Neural progenitor cell (in vitro differentiated cells): ENCODE measurements at regions not wholly inside any gene's neighbourhood (a gene's known extent, or its start where the extent isn't known, plus 50 kb on each side); places are given as distances from the start of the nearest gene placed in this dataset.

Experiments used
- DNase-seq: peaks from one replicate; pipeline ENCODE4 v3.0.0-alpha.2; 2016; ENCODE audit warnings: low spot score
- H2AFZ ChIP-seq: fragments of 200-600 bp; sonication (generic); replicated peaks from 2 replicates; pipeline ENCODE4 v1.6.1; 2016; ENCODE audit warnings: antibody characterized with exemption
- H3F3A ChIP-seq: fragments of 200-600 bp; sonication (generic); 2 replicates; pipeline ENCODE4 v1.6.1; 2016; ENCODE audit warnings: antibody characterized with exemption, low read depth
- H3K27ac ChIP-seq: fragments of 200-600 bp; sonication (generic); 2 replicates; pipeline ENCODE4 v1.5.1; 2016; ENCODE audit warnings: mild to moderate bottlenecking
- H3K27me3 ChIP-seq: fragments of 200-600 bp; sonication (generic); 2 replicates; pipeline ENCODE4 v1.6.1; 2016; ENCODE audit warnings: mild to moderate bottlenecking, moderate library complexity
- H3K36me3 ChIP-seq: fragments of 200-600 bp; sonication (generic); 2 replicates; pipeline ENCODE4 v1.5.1; 2016
- H3K4me1 ChIP-seq: fragments of 200-600 bp; sonication (generic); 2 replicates; pipeline ENCODE4 v1.6.1; 2016; ENCODE audit warnings: mixed run types
- H3K4me2 ChIP-seq: fragments of 200-600 bp; sonication (generic); 2 replicates; pipeline ENCODE4 v1.6.1; 2016
- H3K4me3 ChIP-seq: fragments of 200-600 bp; sonication (generic); 2 replicates; pipeline ENCODE4 v1.5.1; 2016
- H3K79me2 ChIP-seq: fragments of 200-600 bp; sonication (generic); 2 replicates; pipeline ENCODE4 v1.6.1; 2016; ENCODE audit warnings: low read depth
- H3K9ac ChIP-seq: fragments of 200-600 bp; sonication (generic); 2 replicates; pipeline ENCODE4 v1.6.1; 2016
- H3K9me3 ChIP-seq: fragments of 200-600 bp; sonication (generic); 2 replicates; pipeline ENCODE4 v1.5.1; 2016; ENCODE audit warnings: low read depth
- H4K20me1 ChIP-seq: fragments of 200-600 bp; sonication (generic); 2 replicates; pipeline ENCODE4 v1.6.1; 2016; ENCODE audit warnings: low read depth
- H3K27ac Mint-ChIP-seq: 3 replicates; pipeline ENCODE4 v1.8.0; 2021; ENCODE audit warnings: mixed read lengths
- H3K27me3 Mint-ChIP-seq: 2 replicates; pipeline ENCODE4 v1.8.0; 2022; ENCODE audit warnings: low read depth, mild to moderate bottlenecking, inconsistent platforms, moderate library complexity, mixed read lengths; ENCODE audit not compliant: insufficient read depth
- H3K36me3 Mint-ChIP-seq: 3 replicates; pipeline ENCODE4 v1.8.0; 2021; ENCODE audit warnings: mixed read lengths
- H3K4me1 Mint-ChIP-seq: 3 replicates; pipeline ENCODE4 v1.8.0; 2021; ENCODE audit warnings: mixed read lengths
- H3K4me3 Mint-ChIP-seq: 3 replicates; pipeline ENCODE4 v1.8.0; 2021; ENCODE audit warnings: mild to moderate bottlenecking, moderate library complexity, mixed read lengths
- H3K9me3 Mint-ChIP-seq: 3 replicates; pipeline ENCODE4 v1.8.0; 2020; ENCODE audit warnings: mixed read lengths
- EZH2 ChIP-seq: fragments of 200-600 bp; sonication (generic); IDR thresholded peaks from 2 replicates; pipeline ENCODE4 v1.6.1; 2017; ENCODE audit warnings: antibody characterized with exemption, mild to moderate bottlenecking, moderate library complexity
- EZH2phosphoT487 ChIP-seq: fragments of 200-600 bp; sonication (generic); IDR thresholded peaks from 2 replicates; pipeline ENCODE4 v1.6.1; 2017; ENCODE audit warnings: antibody characterized with exemption
- TF ChIP-seq, protein P1 (sequence below): fragments of 200-600 bp; sonication (generic); IDR thresholded peaks from 2 replicates; pipeline ENCODE4 v1.5.1; 2017; ENCODE audit warnings: antibody characterized with exemption, mild to moderate bottlenecking

DNA sequence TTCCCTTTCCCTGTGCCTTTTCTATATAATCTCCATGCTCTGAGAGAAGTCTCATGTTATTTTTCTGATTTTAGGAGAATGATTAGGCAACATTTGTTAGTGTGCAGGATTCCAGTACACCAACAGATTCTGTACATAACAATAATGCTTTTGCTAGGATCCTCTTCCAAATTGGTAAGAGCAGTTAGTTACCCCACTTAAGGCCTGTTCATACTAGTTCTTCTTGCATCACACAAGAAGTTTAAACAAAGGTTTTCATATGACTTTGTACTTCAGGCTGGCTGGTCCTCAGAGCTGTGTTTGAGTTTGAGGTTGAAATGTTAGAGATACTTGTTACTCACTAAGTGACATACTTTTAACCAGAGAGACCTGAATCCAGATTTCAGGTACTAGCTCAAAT, 686.9 kb upstream of the NRXN1 start:
- no peak overlapping the region for H3K27ac ChIP-seq
- Mint-ChIP-seq H3K9me3 (peaks cover 6% of the 10 kb centered on the region), H3K36me3 (no peaks in the 10 kb centered on the region), H3K27ac (no peak overlapping the region), H3K4me3 (no peak overlapping the region), H3K27me3 (no peaks in the 10 kb centered on the region), H3K4me1 (no peaks in the 10 kb centered on the region)
- TF ChIP-seq, protein P1, sequence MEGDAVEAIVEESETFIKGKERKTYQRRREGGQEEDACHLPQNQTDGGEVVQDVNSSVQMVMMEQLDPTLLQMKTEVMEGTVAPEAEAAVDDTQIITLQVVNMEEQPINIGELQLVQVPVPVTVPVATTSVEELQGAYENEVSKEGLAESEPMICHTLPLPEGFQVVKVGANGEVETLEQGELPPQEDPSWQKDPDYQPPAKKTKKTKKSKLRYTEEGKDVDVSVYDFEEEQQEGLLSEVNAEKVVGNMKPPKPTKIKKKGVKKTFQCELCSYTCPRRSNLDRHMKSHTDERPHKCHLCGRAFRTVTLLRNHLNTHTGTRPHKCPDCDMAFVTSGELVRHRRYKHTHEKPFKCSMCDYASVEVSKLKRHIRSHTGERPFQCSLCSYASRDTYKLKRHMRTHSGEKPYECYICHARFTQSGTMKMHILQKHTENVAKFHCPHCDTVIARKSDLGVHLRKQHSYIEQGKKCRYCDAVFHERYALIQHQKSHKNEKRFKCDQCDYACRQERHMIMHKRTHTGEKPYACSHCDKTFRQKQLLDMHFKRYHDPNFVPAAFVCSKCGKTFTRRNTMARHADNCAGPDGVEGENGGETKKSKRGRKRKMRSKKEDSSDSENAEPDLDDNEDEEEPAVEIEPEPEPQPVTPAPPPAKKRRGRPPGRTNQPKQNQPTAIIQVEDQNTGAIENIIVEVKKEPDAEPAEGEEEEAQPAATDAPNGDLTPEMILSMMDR, result no peak
- TF ChIP-seq EZH2 (no peak), EZH2phosphoT487 (no peak)
- no peaks in the 10 kb centered on the region for H3F3A ChIP-seq
- no peaks in the 10 kb centered on the region for H3K79me2 ChIP-seq
- H3K9ac ChIP-seq, result no peak overlapping the region
- H2AFZ ChIP-seq, result no peak overlapping the region
- no peak overlapping the region for H3K4me2 ChIP-seq
- no peak overlapping the region for H3K4me3 ChIP-seq
- H4K20me1 ChIP-seq, result no peaks in the 10 kb centered on the region
- H3K36me3 ChIP-seq, result no peaks in the 10 kb centered on the region
- no peaks in the 10 kb centered on the region for H3K4me1 ChIP-seq
- DNase-seq, result no peak
- H3K9me3 ChIP-seq, result peaks cover under 1% of the 10 kb centered on the region
- no peaks in the 10 kb centered on the region for H3K27me3 ChIP-seq

DNA sequence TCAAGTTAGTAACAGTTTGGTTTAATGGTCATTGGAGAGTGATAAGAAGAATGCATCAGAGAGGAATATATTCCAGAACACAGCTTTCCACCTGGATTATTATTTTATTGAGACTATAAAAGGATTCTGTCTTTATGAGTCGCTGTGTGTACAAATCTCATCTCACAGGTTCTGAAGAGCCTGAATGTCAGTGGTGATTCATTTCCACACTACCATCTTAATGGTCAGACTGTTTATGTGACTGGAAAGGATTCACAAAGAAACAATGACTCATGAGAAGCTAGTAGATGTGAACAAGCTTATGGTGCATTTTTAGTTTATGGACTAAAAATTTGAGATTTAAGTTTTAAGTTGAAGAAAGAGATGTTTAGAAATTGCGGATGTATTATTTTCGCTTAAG, 685.4 kb upstream of the NRXN1 start:
- H3K4me2 ChIP-seq, result no peak overlapping the region
- peaks cover 15% of the 10 kb centered on the region for H3K9me3 Mint-ChIP-seq
- H3K9ac ChIP-seq, result no peak overlapping the region
- TF ChIP-seq, protein P1, result no peak
- TF ChIP-seq EZH2phosphoT487 (no peak), EZH2 (no peak)
- no peaks in the 10 kb centered on the region for H3K36me3 ChIP-seq
- H3K4me1 Mint-ChIP-seq, result no peaks in the 10 kb centered on the region
- no peak overlapping the region for H3K4me3 Mint-ChIP-seq
- H3K9me3 ChIP-seq, result peaks cover 5% of the 10 kb centered on the region
- H2AFZ ChIP-seq, result no peak overlapping the region
- H3K27me3 ChIP-seq, result no peaks in the 10 kb centered on the region
- H3K27me3 Mint-ChIP-seq, result no peaks in the 10 kb centered on the region
- H3K4me1 ChIP-seq, result no peaks in the 10 kb centered on the region
- no peak for DNase-seq
- no peaks in the 10 kb centered on the region for H4K20me1 ChIP-seq
- no peak overlapping the region for H3K27ac Mint-ChIP-seq
- H3F3A ChIP-seq, result no peaks in the 10 kb centered on the region
- H3K79me2 ChIP-seq, result no peaks in the 10 kb centered on the region
- no peaks in the 10 kb centered on the region for H3K36me3 Mint-ChIP-seq
- no peak overlapping the region for H3K27ac ChIP-seq
- no peak overlapping the region for H3K4me3 ChIP-seq

DNA sequence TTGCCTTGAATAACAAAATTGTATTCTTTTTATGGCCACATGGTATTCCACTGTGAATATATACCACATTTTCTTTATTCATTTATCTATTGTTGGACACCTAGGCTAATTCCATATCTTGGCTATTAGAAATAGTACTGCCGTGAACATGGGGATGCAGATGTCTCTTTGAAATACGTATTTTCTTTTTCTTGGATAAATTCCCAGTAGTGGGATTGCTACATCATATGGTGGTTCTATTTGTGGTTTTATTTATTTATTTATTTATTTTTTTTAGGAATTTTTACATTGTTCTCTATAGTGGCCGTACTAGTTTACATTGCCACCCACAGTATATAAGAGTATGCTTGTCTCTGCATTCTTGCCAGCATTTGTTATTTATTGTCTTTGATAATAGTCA, 679.8 kb upstream of the NRXN1 start:
- Mint-ChIP-seq H3K36me3 (no peaks in the 10 kb centered on the region), H3K9me3 (peaks cover 15% of the 10 kb centered on the region), H3K27ac (no peak overlapping the region), H3K4me3 (no peak overlapping the region), H3K4me1 (peaks cover 4% of the 10 kb centered on the region), H3K27me3 (peaks cover 2% of the 10 kb centered on the region)
- no peak for DNase-seq
- Histone ChIP-seq H3K36me3 (no peaks in the 10 kb centered on the region), H3K4me2 (no peak overlapping the region), H3K4me1 (no peaks in the 10 kb centered on the region), H3K27ac (no peak overlapping the region), H3K9me3 (peaks cover 5% of the 10 kb centered on the region), H2AFZ (no peak overlapping the region), H4K20me1 (no peaks in the 10 kb centered on the region), H3K9ac (no peak overlapping the region), H3K79me2 (no peaks in the 10 kb centered on the region), H3F3A (no peaks in the 10 kb centered on the region), H3K4me3 (no peak overlapping the region), H3K27me3 (no peaks in the 10 kb centered on the region)
- TF ChIP-seq, protein P1, result no peak
- TF ChIP-seq EZH2, result no peak
- TF ChIP-seq EZH2phosphoT487, result no peak

DNA sequence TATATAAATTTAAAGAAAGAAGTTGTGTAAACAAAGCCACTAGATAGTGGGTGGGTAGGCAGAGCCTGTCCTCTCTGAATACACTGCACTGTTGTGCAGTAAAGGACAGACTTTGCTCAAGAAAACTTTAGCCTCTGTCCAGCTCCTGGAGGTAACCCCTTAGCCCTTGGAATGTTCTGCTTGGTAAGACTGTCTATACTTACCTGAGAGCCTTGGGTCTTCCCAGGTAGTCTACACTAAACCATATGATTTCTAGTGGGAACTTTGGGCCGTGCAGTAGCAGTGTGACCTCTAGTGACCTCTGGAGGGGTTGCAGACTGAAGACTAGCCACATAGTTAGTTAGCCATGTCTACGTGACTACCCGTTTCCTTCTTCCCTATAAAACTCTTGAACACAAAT, 678.3 kb upstream of the NRXN1 start:
- Mint-ChIP-seq H3K9me3 (peaks cover 15% of the 10 kb centered on the region), H3K36me3 (no peaks in the 10 kb centered on the region), H3K27me3 (peaks cover 2% of the 10 kb centered on the region), H3K27ac (no peak overlapping the region), H3K4me3 (no peak overlapping the region), H3K4me1 (peaks cover 13% of the 10 kb centered on the region)
- Histone ChIP-seq H3K27ac (no peak overlapping the region), H3K27me3 (no peaks in the 10 kb centered on the region), H3K36me3 (no peaks in the 10 kb centered on the region), H3F3A (no peaks in the 10 kb centered on the region), H2AFZ (peak overlapping the region; percentile 66), H4K20me1 (no peaks in the 10 kb centered on the region), H3K9me3 (peaks cover 5% of the 10 kb centered on the region), H3K4me3 (no peak overlapping the region), H3K4me2 (no peak overlapping the region), H3K4me1 (no peaks in the 10 kb centered on the region), H3K79me2 (no peaks in the 10 kb centered on the region), H3K9ac (no peak overlapping the region)
- peak; percentile 59 for DNase-seq
- TF ChIP-seq EZH2 (no peak), EZH2phosphoT487 (no peak)
- TF ChIP-seq, protein P1, result peak; percentile 68
